ENCODE measurements at regions not wholly inside any gene's neighbourhood (a gene's known extent, or its start where the extent isn't known, plus 50 kb on each side); places are given as distances from the start of the nearest gene placed in this dataset.
"Not testable (repeated sequence)": the region's sequence is repeated elsewhere in the genome, so short reads cannot be mapped to it uniquely, and the experiment has no call there.

GRCh38 chr4:67328393-67328792 is 216.9 kb downstream of the CENPC start:
- DNase-seq: no peak

GRCh38 chr4:67328018-67328278 is 217.4 kb downstream of the CENPC start:
- no peak for DNase-seq

GRCh38 chr4:67327245-67328017 is 217.9 kb downstream of the CENPC start:
- peak; percentile 34 to 86 for DNase-seq

GRCh38 chr4:67325791-67326190 is 219.5 kb downstream of the CENPC start:
- no peak for DNase-seq

GRCh38 chr4:67320645-67321044 is 224.7 kb downstream of the CENPC start:
- DNase-seq: no peak

GRCh38 chr4:67319607-67320006 is 225.7 kb downstream of the CENPC start:
- DNase-seq: not testable (repeated sequence)

- not testable (repeated sequence) for DNase-seq
Measured at GRCh38 chr4:67300497-67301185, 244.7 kb downstream of the CENPC start.

GRCh38 chr4:67292636-67293035 is 252.7 kb downstream of the CENPC start:
- DNase-seq: peak; percentile 16 to 18

- no peak for DNase-seq
Measured at GRCh38 chr4:67292045-67292444, 253.3 kb downstream of the CENPC start.

- no peak for DNase-seq
Measured at GRCh38 chr4:67291644-67292043, 253.7 kb downstream of the CENPC start.

- DNase-seq: no peak
Measured at GRCh38 chr4:67288964-67289363, 256.3 kb downstream of the CENPC start.

GRCh38 chr4:67286724-67287123 is 258.6 kb downstream of the CENPC start:
- DNase-seq: no peak

GRCh38 chr4:67282749-67283148 is 262.6 kb downstream of the CENPC start:
- DNase-seq: no peak

- no peak for DNase-seq
Measured at GRCh38 chr4:67275179-67275750, 270.0 kb downstream of the CENPC start.

GRCh38 chr4:67274671-67275070 is 270.6 kb downstream of the CENPC start:
- DNase-seq: not testable (repeated sequence)

GRCh38 chr4:67273666-67274065 is 271.6 kb downstream of the CENPC start:
- no peak for DNase-seq

GRCh38 chr4:67261971-67262370 is 283.3 kb downstream of the CENPC start:
- DNase-seq: no peak

GRCh38 chr4:67256388-67257043 is 288.8 kb downstream of the CENPC start:
- DNase-seq: no peak

- no peak for DNase-seq
Measured at GRCh38 chr4:67250131-67250896, 295.0 kb downstream of the CENPC start.

GRCh38 chr4:67236788-67237187 is 308.5 kb downstream of the CENPC start:
- no peak for DNase-seq

- no peak for DNase-seq
Measured at GRCh38 chr4:67236318-67236717, 309.0 kb downstream of the CENPC start.

GRCh38 chr4:67234296-67234695 is 311.0 kb downstream of the CENPC start:
- DNase-seq: no peak

GRCh38 chr4:67229148-67229547 is 316.2 kb downstream of the CENPC start:
- DNase-seq: no peak
